NCI-H1694 treated with DMSO at 0.1 percent for 48 hours (cell line): ENCODE measurements at regions not wholly inside any gene's neighbourhood (a gene's known extent, or its start where the extent isn't known, plus 50 kb on each side); places are given as distances from the start of the nearest gene placed in this dataset.

Source experiments
- DNase-seq: peaks from one replicate; lab custom pipeline; 2025; lab: John Stamatoyannopoulos, UW

GRCh38 chr7:106808967-106809635 is 56.0 kb upstream of the PIK3CG start:
- DNase-seq = no peak

GRCh38 chr7:106811472-106811871 is 53.6 kb upstream of the PIK3CG start:
- no peak for DNase-seq

- no peak for DNase-seq
These were observed 52.9 kb upstream of the PIK3CG start for GRCh38 chr7:106812027-106812643.

DNA sequence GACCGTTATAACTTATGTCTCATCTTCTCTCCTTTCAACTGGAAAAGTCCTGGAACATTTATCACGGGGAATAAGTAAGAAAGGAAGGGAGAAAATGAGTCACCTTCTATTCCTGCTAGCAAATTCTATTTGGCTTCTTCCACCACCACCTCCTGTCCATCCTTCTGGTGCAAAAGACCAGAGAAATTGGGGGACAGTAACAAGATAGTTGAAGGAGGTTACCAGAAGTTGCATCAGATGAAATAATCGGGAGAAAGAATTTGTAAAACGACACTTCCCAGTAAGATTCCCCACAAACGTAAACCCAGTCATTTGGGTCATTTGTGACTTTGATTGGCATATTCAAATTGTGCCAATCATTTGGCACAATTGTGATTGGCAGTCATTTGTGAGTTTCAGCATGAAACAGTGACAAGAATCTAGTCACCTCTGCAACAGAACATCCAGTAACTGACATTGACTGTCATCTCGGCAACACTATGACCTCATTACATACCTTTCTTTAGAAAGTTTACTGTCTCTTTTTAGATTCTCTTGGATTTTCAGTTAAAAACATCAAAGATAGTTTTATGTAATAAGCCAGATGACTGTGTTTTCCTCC is 51.3 kb upstream of the PIK3CG start:
- no peak for DNase-seq

DNA sequence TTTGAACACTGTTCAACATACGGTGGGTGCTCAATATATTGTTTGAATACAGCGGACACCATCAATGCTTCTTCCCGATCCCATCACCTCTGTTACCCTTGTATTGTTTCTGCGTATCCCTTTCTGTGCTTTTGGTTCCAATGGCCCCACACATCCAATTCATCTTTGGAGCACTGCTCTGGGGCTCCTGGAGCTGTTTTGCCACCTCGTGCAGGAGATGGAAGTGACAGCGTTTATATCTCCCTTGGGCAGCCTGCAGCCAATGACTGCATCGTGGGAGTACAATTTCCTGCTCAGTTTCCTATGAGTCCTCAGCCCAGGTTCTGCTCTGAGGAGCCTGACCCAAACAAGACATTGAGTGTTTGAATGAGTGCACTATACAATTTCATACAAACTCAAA is 50.2 kb upstream of the PIK3CG start:
- DNase-seq = no peak
